NCI-H2196 (cell line): ENCODE measurements at regions not wholly inside any gene's neighbourhood (a gene's known extent, or its start where the extent isn't known, plus 50 kb on each side); places are given as distances from the start of the nearest gene placed in this dataset.

Source experiments
- DNase-seq: peaks from one replicate; lab custom pipeline; 2025; ENCODE audit not compliant: unreplicated experiment; lab: John Stamatoyannopoulos, UW

DNA sequence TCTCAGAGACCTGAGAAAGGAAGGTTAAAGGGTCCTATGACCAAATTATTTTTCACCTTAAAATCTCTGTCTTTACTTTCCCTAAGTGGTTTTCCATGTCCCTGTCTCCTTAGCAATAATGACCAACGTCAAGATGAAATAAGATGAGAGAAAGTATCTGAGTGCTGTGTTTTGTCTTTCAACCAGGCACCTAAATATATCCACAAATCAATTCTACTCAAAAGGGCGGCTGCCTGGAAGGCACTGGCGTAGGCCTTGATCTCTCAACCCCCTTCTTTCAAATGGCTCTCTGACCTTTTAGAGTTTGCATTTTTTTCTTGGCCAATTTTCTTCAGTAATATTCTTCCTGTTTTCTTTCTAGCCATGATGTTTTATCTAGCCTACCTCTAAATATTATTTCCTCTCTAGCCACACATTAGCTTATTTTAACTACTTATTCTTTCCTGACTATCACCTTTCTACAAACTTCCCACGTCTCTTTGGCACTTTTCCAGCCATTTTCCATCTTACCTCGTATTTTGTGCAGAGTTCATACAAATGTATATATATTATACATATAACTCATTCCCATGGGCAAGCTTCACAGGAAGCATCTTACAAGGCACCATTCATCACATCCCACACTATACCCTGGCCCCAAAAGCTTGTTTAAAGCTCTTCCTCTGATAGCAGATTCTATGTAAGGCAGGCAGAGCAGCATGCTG lies 204.5 kb downstream of the SNX18 start:
- no peak for DNase-seq

DNA sequence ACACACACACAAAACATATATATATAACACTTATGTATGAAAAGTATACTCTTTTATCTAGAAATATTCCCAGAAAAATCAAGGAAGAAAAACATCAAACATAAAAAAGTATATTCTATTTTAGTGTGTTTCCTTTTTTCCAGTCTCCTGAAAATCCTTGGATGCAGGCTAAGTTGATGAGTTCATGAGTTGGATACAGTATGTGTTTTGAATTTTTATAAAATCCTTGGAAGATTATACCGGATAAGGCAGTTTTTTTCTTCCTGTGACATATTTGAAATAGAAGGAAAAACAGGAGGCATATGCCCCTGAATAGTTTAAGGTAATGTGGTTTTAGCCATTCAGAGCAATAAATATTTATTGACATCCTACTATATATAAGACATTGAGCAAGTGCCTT lies 203.6 kb downstream of the SNX18 start:
- DNase-seq: no peak

DNA sequence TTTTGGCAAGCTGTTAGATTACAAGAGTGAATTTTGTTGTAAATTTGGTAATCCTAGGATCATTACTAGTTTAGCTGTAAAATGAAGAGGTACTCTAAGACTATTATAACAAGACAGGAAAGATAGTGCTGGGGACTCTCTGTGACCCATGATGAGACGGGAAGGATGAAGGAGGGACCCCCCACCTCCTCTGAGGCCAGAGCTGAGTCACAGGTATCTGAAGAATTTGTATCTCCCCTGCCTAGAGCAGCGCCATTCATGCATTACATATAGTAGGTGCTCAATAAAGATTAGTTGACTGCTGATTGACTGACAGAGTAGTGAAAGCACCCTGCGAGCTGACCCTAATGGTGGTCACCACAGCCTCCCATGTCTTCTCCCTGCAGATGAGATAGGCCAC lies 202.8 kb downstream of the SNX18 start:
- no peak for DNase-seq

DNA sequence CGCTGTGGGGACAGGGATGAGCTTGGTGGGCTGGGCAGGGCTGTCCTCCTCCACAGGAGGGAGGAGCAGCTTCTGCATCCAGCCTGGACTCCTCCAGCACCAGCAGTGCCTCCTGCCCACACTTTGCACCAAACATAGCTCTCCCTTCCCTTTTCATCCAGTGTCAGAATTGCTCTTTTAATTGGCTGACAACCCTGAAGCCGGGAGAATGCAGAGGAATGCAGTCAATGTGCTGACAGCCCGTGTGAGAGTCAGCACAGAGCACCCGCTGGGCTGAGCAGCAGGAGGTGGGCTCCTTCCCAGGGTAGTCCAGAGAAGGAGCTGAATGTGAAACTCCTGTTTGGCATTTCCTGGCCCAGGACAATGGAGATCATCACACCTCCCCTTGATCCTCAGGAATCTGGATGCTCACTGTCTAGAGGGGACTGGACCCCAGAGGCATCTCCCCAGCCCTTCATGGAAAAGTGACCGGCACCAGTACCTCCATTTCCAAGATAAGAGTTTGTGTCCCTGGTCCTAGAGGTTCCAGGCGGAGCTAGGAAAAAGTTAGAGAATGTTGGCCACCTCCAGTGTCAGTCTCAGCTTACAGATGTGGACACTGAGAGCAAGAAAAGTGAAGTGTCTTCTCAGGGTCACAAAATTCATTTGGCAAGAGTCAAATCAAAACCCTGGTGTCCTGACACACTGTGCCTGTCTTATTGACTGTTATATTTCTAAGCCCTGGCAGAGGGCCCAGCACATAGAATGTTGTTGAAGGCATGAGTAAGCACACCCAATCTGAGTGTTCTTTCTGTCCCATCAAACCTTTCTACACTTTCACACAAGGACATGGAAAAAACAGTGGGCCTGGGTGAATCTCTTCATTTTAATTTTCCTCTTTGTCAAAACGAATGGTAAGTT lies 202.1 kb downstream of the SNX18 start:
- no peak for DNase-seq

DNA sequence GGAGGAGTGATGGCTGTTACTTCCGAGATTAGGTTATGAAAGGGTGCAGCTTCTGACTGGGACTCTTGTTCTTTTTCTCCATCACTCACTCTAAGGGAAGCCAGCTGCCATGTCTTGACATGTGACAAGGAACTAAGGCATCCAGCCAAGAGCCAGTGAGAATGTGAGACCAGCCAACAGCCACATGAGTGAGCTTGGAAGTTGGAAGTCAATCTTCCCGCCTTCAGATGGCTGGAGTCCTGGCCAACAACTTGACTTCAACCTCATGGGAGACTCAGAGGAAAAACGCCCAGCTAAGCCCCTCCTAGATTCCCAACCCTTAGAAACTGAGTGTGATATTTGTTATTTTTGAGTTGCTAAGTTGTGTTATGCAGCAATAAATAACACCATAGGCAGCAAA lies 201.1 kb downstream of the SNX18 start:
- DNase-seq: no peak

DNA sequence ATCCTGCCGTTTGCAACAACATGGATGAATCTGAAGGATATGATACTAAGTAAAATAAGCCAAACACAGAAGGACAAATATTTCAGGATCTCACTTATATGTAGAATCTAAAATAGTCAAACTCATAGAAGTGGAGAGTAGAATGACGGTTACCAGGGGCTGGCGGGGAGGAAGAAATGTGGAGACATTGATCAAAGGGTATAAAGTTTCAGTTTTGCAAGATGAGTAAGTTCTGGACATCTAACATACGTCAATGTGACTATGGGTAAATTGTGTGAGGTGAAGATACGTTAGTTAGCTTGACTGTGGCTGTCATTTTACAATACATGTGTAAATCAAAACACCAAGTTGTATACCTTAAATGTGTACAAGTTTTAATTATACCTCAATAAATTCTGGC lies 200.3 kb downstream of the SNX18 start:
- DNase-seq: no peak

DNA sequence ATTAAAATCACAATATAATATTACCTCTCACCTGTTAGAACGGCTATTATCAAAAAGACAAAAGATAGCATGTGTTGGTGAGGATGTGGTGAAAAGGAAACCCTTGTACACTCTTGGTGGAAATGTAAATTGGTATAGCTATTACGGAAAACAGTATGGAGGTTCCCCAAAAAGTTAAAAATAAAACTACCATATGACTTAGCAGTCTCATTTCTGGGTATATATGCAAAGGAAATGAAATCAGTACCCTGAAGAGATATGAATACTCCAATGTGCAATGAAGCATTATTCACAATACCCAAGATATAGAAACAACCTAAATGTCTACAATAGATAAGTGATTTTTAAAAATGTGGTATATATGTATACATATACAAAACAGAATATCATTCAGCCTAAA lies 199.9 kb downstream of the SNX18 start:
- no peak for DNase-seq

DNA sequence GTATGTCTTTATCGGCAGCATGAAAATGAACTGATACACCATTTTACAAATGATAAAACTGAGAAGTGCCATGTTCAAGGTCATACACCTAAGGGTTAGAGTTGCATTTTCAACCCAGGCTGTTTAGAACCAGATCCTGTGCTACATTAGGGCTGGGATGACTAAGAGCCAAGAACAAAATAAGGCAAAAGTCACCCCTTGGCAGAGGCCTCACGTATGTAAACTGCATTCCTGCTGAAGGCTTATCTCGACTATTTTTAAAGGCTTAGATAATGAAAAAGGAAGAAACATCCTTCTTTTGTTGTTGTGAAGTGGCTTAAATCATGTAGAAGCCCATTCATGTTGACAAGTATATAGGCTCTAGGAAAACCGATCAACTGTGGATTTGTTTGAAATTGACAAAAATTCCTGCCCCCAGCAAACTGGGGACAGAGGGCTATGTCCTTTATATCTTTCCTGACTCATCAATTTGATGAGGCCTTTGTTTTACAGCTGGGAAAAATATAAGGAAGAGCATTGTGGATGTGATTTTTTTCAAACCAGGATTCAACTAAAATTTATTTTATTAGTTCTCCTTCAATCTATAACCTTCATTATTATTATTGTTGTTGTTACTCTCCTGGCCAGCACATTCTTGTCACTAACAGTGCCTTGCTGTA lies 196.5 kb downstream of the SNX18 start:
- DNase-seq: no peak

DNA sequence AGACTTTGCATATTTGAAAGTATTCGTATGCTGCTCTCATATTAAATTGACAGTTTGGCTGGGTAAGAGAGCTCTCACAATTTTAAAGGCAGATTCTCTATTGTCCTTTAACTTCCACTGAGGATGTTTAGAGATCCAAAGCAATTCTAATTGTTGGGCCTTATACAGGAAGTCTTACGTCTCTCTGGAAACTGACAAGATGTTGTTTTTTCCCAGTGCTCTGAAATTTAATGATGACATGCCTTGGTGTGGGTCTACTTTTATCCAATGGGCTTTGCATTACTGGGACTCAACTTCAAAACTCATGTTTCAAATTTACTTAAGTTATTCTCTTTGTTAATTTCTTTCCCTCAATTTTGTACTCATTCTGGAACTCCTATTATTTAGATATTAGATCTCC lies 191.5 kb downstream of the SNX18 start:
- no peak for DNase-seq

DNA sequence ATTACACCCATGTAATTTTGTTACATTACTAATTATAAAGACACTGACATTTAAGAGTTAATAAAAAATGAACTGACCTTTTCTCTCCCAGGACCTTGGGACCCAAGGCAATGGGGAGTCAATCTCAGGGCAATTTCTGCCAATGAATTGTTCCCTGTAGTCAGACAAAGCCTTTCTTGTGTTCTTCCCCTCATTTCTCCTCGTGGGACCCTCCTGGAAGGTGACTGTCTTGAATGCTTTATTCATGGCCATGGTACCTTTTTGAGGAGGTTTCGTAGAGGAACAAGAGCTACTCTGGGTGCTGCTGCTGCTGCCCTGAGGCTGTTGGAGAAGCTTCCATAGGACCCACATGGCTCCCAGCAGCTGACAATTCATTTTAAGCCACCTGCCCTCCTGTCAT lies 190.3 kb downstream of the SNX18 start:
- DNase-seq: no peak

DNA sequence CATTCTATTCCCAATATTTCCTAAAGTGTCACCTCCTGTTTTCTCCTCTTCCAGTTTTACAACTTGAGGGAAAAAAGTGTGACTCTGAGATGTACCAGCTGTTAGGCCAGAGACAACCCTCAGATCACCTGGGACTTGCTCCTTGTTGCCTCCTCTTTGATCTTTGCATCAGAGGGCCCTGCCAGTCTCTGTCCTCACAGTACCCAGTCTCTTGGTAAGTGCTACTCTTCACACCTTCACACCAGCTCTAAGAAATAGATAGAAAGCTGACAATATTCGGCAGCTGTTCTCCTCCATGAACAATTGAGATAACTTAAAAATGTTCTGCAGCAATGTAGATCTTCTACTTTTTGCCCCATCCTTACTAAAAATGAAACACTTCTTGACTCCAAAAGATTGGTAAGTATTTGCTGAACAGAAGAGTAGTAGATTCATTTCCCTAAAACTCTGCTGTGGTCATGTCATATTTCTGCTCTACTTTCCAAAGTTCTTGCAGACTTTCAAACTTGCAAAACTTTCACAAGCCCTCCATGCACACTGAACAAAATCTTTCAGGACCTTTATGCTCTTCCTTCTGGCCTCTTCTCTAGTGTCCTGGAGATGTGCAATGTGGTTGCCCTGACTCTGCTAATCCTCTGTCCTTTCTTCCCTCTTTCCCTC lies 188.6 kb downstream of the SNX18 start:
- no peak for DNase-seq

DNA sequence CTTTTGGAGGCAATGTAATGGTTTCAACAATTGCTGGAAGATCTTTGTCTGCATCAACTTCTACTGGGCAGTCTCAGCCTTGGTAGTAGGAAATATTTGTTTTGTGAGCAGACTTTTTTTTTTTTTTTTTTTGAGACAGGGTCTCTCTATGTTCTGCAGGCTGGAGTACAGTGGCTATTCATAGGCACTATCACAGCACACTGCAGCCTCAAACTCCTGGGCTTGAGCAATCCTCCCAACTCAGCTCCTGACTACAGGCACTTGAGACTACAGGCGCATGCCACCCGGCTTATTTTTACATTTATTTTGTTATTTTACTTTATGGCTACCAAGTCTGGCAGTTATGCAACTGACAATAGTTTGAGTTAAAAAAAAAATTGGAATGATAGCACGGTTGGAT lies 187.3 kb downstream of the SNX18 start:
- no peak for DNase-seq

DNA sequence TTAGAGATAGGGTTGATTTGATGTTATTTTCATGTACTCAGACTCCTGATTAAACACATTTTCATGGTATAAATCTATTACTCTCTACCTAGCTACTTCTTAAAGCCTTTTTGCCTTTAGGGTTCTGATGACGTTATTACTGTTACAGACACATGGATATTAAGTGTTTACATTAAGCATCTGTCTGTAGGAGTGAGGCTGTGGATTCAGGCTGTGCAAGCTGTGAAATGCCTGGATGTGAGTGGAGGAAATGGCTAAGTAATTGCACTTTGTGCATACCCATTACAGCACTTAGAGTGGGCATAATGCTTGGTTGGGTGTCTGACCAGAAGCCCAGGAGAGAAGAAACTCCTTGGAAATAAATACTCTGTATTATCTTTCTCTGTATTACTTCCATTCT lies 186.8 kb downstream of the SNX18 start:
- DNase-seq: no peak

DNA sequence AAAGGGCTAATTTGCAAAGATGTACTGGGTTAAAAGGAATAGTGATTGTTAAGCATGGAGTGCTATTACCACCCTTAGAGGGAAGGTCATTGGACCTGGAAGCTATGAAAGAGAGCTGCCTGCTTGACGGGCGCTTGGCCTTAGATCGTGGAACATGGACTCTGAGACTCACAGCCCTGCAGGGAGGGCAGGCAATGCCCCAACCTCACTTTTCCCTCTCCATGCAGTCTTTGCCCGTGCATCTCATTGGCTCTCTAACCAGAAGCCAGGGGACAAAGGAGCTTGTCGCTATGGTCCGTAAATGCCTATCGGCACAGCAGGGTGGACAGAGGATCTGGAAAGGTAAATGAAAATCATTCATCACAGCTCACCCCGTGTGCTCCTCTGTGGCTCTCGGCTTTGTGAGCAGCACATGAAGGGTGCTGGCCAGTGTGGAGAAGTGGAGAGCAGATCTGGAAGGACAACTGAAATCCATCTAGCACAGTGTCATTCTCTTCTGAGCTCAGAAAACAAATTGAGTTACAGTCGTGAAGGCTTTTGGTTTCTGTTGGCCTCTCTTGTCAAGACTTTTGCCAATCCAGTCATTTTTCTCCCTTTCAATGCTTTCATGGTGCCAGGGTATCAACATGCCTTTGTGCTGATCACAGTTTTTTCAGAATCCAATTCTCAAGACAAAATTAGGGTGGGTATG lies 186.2 kb downstream of the SNX18 start:
- DNase-seq: no peak

DNA sequence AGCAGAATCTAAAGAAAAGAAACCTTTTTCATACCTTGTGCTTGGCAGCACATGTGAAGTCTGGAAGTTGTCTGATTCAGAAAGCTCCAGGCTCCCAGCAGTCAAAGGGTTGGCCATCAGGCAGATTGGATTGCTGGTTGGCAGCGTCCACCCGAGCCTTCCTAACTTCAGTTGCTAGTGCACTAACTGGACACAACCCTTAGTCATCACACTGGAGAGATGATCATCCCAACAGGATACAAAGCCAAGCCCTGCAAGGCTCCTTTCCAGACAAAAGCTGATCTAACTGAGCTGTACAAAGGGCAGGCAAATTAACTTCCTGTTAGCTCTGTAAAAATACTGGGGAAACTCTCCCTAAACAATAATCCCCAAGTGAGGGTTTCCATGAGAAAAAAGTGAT lies 185.6 kb downstream of the SNX18 start:
- DNase-seq: no peak

DNA sequence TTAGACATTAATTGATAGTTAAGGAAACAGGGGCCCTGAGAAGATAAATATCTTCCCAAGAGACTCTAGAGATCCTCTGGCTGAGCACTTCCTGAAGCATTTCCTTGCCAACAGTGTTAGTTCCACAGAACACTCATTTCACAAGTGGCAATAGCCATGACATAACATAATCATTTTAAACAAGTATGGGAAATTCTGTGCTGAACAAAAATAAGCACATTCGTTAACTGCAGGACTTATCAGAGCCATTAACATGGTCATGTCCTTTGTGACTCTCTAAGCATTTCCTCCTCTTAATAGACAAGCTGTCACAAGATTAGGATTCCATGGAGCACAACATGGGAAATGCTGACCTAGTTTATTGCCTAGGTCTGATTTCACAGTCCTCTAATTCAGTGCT lies 184.9 kb downstream of the SNX18 start:
- no peak for DNase-seq

DNA sequence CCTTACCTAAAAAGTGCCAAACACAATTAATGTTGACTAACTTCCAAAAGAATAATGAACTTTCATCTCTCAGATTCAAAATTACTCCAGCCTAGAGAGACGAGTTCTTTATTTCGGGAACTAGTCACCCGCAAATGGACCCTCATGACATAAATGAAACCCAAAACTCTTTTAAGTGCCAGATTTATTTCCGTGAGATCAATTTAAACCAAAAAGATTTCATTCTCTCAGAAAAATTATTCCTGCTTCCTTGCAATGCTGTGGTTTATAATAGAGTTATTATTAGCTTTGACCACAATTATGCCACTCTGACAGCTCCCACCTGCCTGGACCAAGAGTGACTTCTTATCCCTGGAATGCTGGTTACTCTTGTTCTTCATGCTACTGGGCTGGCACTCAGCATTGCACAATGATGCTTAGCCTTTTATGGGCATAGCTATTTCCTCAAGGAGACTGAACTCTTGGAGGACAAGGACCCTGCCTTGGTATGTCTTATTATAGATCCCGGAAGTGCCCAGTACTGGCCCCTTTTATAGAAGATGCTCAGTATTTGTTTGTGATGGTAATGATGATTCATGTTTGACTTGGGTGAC lies 183.5 kb downstream of the SNX18 start:
- no peak for DNase-seq

DNA sequence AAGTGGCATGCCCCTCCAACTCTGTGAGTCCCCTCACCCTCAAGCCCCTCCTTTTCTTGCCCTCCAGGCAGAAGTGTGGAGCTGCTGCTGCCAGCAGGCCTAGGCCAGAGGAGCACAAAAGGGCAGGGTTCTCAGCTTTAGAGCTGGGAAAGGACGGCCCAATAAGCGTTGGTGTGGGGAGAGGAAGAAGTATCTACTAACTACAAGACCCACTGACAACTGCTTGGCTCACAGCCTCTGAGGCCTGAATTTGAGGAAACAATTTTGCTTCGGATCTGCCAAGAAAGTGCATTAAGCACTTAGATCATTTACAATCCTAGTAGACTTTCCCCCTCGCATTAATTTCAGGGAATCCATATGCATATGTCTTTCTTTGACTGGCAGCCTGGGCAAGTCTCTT lies 179.4 kb downstream of the SNX18 start:
- no peak for DNase-seq

DNA sequence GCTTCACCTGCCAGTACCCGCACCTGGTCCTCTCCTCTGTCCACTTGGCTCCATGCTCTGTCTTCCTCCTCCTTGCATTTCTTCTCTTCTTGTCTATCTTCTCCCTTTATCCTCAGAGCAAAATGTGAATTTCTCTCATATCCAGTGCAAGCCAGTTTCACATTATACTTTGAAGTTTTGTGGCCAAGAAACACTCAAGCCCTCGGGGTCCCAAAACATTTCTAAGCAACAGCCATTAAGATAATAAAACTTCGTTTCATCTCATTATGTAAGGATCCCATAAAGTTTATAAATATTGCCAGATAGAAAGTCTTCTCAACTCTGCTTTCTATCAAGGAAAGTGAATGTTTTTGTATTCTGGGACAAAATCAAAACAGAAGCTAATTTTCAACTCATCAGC lies 178.8 kb downstream of the SNX18 start:
- no peak for DNase-seq

DNA sequence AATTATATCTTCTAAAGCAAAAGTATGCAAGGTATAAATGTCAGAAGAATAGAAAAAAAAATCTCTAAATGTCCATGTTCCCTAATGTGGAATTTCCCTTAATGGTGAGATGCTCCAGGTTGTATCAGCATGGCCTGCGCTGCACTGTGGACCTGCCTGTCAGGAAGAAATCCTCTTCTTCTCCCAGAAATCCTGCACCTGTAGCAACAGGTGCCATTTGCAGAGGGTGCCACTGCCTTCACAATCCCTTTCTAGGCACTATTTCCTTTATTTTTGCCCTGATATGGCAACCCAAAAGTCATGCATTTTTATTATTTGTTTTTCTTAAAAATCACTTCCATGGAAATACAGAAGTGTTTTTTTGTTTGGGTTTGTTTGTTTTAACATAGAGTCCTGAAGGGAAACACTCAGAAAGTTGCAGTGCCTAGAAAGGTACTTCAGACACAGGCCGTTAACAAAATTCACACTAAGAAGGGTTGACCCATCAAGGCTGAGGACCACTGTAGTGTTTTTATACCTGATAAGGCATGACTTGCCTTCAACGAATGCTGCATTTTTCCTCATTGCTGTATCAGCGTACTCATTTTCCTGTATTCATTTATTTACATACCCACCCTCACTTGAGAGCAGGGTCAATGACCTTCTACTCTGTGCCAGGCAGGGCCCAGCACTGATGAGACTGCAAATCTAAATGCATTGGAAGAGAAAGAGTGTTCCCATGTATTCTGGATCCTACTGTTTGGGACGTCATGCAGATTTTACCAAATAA lies 177.8 kb downstream of the SNX18 start:
- DNase-seq: no peak
